GM23338 (cell line): ENCODE measurements at regions not wholly inside any gene's neighbourhood (a gene's known extent, or its start where the extent isn't known, plus 50 kb on each side); places are given as distances from the start of the nearest gene placed in this dataset.

ENCODE experiments used
- ATAC-seq: fragments of 200-7000 bp; cut with Tn5 transposase; 3 replicates; pipeline ENCODE4 v1.9.1; 2020
- DNase-seq: peaks from one replicate; pipeline ENCODE4 v3.0.0-alpha.2; 2015; ENCODE audit warnings: low spot score
- H2AFZ ChIP-seq: fragments of 200-600 bp; sonication (generic); 2 replicates; pipeline ENCODE4 v1.8.0; 2016; ENCODE audit warnings: antibody characterized with exemption, mild to moderate bottlenecking, moderate library complexity
- H3F3A ChIP-seq: fragments of 200-600 bp; sonication (generic); replicated peaks from 2 replicates; pipeline ENCODE4 v1.8.0; 2017; ENCODE audit warnings: antibody characterized with exemption, mixed run types, low read depth
- H3K27ac ChIP-seq: fragments of 200-600 bp; sonication (generic); 2 replicates; pipeline ENCODE4 v1.6.1; 2016; ENCODE audit warnings: low read depth
- H3K27me3 ChIP-seq: fragments of 200-600 bp; sonication (generic); 2 replicates; pipeline ENCODE4 v1.8.0; 2016; ENCODE audit warnings: mild to moderate bottlenecking, mixed run types, moderate library complexity; ENCODE audit not compliant: insufficient read depth
- H3K36me3 ChIP-seq: fragments of 200-600 bp; sonication (generic); 2 replicates; pipeline ENCODE4 v1.8.0; 2016; ENCODE audit warnings: mild to moderate bottlenecking; ENCODE audit not compliant: insufficient read depth
- H3K4me1 ChIP-seq: fragments of 200-600 bp; sonication (generic); 2 replicates; pipeline ENCODE4 v1.8.0; 2016; ENCODE audit warnings: mild to moderate bottlenecking, moderate library complexity; ENCODE audit not compliant: insufficient read depth
- H3K4me2 ChIP-seq: fragments of 200-600 bp; sonication (generic); 2 replicates; pipeline ENCODE4 v1.7.1; 2017; ENCODE audit warnings: mixed run types
- H3K4me3 ChIP-seq: fragments of 200-600 bp; sonication (generic); 2 replicates; pipeline ENCODE4 v1.6.1; 2016; ENCODE audit warnings: mixed run types
- H3K79me2 ChIP-seq: fragments of 200-600 bp; sonication (generic); replicated peaks from 2 replicates; pipeline ENCODE4 v1.8.0; 2017; ENCODE audit warnings: mild to moderate bottlenecking; ENCODE audit not compliant: insufficient read depth
- H3K9me2 ChIP-seq: fragments of 200-600 bp; sonication (generic); 2 replicates; pipeline ENCODE4 v1.8.0; 2017; ENCODE audit not compliant: insufficient read depth
- H4K20me1 ChIP-seq: fragments of 200-600 bp; sonication (generic); replicated peaks from 2 replicates; pipeline ENCODE4 v1.8.0; 2017; ENCODE audit warnings: mild to moderate bottlenecking; ENCODE audit not compliant: insufficient read depth
- H3K27ac Mint-ChIP-seq: 2 replicates; pipeline ENCODE4 v1.8.0; 2020; ENCODE audit warnings: inconsistent platforms, mild to moderate bottlenecking, moderate library complexity, mixed read lengths
- H3K27me3 Mint-ChIP-seq: 3 replicates; pipeline ENCODE4 v1.8.0; 2022; ENCODE audit warnings: low read depth, mild to moderate bottlenecking, moderate library complexity, mixed read lengths, inconsistent platforms; ENCODE audit not compliant: insufficient read depth, poor library complexity
- H3K36me3 Mint-ChIP-seq: 3 replicates; pipeline ENCODE4 v1.8.0; 2021; ENCODE audit warnings: low read depth, mild to moderate bottlenecking, inconsistent platforms, moderate library complexity, mixed read lengths
- H3K4me1 Mint-ChIP-seq: 3 replicates; pipeline ENCODE4 v1.8.0; 2020; ENCODE audit warnings: mild to moderate bottlenecking, inconsistent platforms, mixed read lengths
- H3K4me3 Mint-ChIP-seq: 3 replicates; pipeline ENCODE4 v1.8.0; 2021; ENCODE audit warnings: moderate library complexity, mild to moderate bottlenecking, inconsistent platforms, mixed read lengths
- H3K9me3 Mint-ChIP-seq: 3 replicates; pipeline ENCODE4 v1.8.0; 2020; ENCODE audit warnings: moderate library complexity, mild to moderate bottlenecking, inconsistent platforms, mixed read lengths
- CREB1 ChIP-seq: fragments of 250-450 bp; sonication (Bioruptor Pico); IDR thresholded peaks from 2 replicates; pipeline ENCODE4 v1.5.0; 2020; ENCODE audit warnings: low read depth, mild to moderate bottlenecking, moderate library complexity
- EZH2 ChIP-seq: fragments of 200-600 bp; sonication (generic); IDR thresholded peaks from one replicate; pipeline ENCODE4 v1.8.0; 2017; ENCODE audit warnings: antibody characterized with exemption, mild to moderate bottlenecking, low read depth; ENCODE audit not compliant: unreplicated experiment
- EZH2phosphoT487 ChIP-seq: fragments of 200-600 bp; sonication (generic); IDR thresholded peaks from one replicate; pipeline ENCODE4 v1.8.1; 2018; ENCODE audit warnings: antibody characterized with exemption; ENCODE audit not compliant: unreplicated experiment
- JUNB ChIP-seq: IDR thresholded peaks from one replicate; pipeline ENCODE4 v1.6.1; 2016; ENCODE audit warnings: antibody characterized with exemption; ENCODE audit not compliant: unreplicated experiment
- NANOG ChIP-seq: IDR thresholded peaks from 2 replicates; pipeline ENCODE4 v1.6.1; 2016; ENCODE audit warnings: antibody characterized with exemption, borderline replicate concordance
- POLR2AphosphoS5 ChIP-seq: IDR thresholded peaks from 2 replicates; pipeline ENCODE4 v1.6.1; 2016; ENCODE audit warnings: antibody characterized with exemption, low read depth
- STAT1 ChIP-seq: IDR thresholded peaks from one replicate; pipeline ENCODE4 v1.6.1; 2016; ENCODE audit warnings: antibody characterized with exemption; ENCODE audit not compliant: unreplicated experiment
- ZNF114 ChIP-seq: fragments of 250-450 bp; sonication (Bioruptor Pico); IDR thresholded peaks from 2 replicates; pipeline ENCODE4 v1.5.0; 2020; ENCODE audit warnings: mild to moderate bottlenecking, moderate library complexity
- ZNF331 ChIP-seq: fragments of 250-450 bp; sonication (Bioruptor Pico); IDR thresholded peaks from 2 replicates; pipeline ENCODE4 v1.5.0; 2020; ENCODE audit warnings: low read depth, mild to moderate bottlenecking, moderate library complexity
- TF ChIP-seq, protein P1 (sequence below): fragments of 250-450 bp; sonication (Bioruptor Pico); IDR thresholded peaks from 2 replicates; pipeline ENCODE4 v1.5.0; 2020; ENCODE audit warnings: mild to moderate bottlenecking, moderate library complexity
- TF ChIP-seq, protein P2 (sequence below): IDR thresholded peaks from 2 replicates; pipeline ENCODE4 v1.6.1; 2016; ENCODE audit warnings: antibody characterized with exemption
- TF ChIP-seq, protein P3 (sequence below), 2 experiments: fragments of 200-600 bp in 1 of 2; sonication (generic) in 1 of 2; conservative IDR thresholded peaks; 2 replicates each; pipeline versions ENCODE4 v1.5.1 to v1.6.1; 2016 to 2017; ENCODE audit warnings: antibody characterized with exemption in 2 of 2, low read depth in 2 of 2, mild to moderate bottlenecking in 2 of 2, moderate library complexity in 1 of 2

DNA sequence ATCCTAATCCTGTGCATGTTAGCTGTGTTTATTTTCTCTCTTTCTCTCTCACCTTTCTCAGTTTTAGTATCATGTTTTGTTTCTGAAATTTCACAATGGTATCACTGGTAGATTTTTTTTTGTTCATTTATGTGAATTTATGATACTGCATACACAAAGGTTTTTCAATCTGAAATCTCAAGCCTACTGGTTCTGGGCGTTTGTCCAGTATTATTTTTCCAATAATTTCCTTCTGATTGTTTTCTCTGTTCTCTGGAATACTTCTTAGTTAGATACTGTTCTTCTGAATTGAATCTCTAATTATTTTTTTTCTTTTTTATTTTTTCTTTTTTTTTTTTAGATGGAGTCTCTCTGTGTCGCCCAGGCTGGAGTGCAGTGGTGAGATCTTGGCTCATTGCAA, 96.2 kb upstream of the TMEM72 start:
- Histone ChIP-seq H3K4me2 (no peak overlapping the region), H3F3A (no peaks in the 10 kb centered on the region), H3K27me3 (no peaks in the 10 kb centered on the region), H3K79me2 (no peaks in the 10 kb centered on the region), H3K4me3 (no peak overlapping the region), H3K27ac (no peak overlapping the region), H3K4me1 (no peaks in the 10 kb centered on the region), H4K20me1 (no peaks in the 10 kb centered on the region), H3K9me2 (0 out of 2 replicates have a peak, but pooled peaks cover 6% of the 10 kb centered on the region), H3K36me3 (no peaks in the 10 kb centered on the region), H2AFZ (no peak overlapping the region)
- Mint-ChIP-seq H3K27me3 (peaks cover 5% of the 10 kb centered on the region), H3K4me1 (peaks cover 11% of the 10 kb centered on the region), H3K36me3 (peaks cover 5% of the 10 kb centered on the region; the same call in 2 of the 3 replicates), H3K9me3 (peaks cover 8% of the 10 kb centered on the region), H3K4me3 (no peak overlapping the region), H3K27ac (no peak overlapping the region)
- no peak for DNase-seq
- ATAC-seq: no peak
- TF ChIP-seq STAT1 (no peak), POLR2AphosphoS5 (no peak), CREB1 (no peak), ZNF114 (CRISPR knock-in tag) (no peak), JUNB (no peak), EZH2phosphoT487 (no peak), NANOG (no peak), ZNF331 (no peak), EZH2 (no peak)
- TF ChIP-seq, protein P1, sequence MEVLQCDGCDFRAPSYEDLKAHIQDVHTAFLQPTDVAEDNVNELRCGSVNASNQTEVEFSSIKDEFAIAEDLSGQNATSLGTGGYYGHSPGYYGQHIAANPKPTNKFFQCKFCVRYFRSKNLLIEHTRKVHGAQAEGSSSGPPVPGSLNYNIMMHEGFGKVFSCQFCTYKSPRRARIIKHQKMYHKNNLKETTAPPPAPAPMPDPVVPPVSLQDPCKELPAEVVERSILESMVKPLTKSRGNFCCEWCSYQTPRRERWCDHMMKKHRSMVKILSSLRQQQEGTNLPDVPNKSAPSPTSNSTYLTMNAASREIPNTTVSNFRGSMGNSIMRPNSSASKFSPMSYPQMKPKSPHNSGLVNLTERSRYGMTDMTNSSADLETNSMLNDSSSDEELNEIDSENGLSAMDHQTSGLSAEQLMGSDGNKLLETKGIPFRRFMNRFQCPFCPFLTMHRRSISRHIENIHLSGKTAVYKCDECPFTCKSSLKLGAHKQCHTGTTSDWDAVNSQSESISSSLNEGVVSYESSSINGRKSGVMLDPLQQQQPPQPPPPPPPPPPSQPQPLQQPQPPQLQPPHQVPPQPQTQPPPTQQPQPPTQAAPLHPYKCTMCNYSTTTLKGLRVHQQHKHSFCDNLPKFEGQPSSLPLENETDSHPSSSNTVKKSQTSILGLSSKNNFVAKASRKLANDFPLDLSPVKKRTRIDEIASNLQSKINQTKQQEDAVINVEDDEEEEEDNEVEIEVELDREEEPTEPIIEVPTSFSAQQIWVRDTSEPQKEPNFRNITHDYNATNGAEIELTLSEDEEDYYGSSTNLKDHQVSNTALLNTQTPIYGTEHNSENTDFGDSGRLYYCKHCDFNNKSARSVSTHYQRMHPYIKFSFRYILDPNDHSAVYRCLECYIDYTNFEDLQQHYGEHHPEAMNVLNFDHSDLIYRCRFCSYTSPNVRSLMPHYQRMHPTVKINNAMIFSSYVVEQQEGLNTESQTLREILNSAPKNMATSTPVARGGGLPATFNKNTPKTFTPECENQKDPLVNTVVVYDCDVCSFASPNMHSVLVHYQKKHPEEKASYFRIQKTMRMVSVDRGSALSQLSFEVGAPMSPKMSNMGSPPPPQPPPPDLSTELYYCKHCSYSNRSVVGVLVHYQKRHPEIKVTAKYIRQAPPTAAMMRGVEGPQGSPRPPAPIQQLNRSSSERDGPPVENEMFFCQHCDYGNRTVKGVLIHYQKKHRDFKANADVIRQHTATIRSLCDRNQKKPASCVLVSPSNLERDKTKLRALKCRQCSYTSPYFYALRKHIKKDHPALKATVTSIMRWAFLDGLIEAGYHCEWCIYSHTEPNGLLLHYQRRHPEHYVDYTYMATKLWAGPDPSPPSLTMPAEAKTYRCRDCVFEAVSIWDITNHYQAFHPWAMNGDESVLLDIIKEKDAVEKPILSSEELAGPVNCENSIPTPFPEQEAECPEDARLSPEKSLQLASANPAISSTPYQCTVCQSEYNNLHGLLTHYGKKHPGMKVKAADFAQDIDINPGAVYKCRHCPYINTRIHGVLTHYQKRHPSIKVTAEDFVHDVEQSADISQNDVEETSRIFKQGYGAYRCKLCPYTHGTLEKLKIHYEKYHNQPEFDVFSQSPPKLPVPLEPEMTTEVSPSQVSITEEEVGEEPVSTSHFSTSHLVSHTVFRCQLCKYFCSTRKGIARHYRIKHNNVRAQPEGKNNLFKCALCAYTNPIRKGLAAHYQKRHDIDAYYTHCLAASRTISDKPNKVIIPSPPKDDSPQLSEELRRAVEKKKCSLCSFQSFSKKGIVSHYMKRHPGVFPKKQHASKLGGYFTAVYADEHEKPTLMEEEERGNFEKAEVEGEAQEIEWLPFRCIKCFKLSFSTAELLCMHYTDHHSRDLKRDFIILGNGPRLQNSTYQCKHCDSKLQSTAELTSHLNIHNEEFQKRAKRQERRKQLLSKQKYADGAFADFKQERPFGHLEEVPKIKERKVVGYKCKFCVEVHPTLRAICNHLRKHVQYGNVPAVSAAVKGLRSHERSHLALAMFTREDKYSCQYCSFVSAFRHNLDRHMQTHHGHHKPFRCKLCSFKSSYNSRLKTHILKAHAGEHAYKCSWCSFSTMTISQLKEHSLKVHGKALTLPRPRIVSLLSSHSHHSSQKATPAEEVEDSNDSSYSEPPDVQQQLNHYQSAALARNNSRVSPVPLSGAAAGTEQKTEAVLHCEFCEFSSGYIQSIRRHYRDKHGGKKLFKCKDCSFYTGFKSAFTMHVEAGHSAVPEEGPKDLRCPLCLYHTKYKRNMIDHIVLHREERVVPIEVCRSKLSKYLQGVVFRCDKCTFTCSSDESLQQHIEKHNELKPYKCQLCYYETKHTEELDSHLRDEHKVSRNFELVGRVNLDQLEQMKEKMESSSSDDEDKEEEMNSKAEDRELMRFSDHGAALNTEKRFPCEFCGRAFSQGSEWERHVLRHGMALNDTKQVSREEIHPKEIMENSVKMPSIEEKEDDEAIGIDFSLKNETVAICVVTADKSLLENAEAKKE: no peak
- TF ChIP-seq, protein P2, sequence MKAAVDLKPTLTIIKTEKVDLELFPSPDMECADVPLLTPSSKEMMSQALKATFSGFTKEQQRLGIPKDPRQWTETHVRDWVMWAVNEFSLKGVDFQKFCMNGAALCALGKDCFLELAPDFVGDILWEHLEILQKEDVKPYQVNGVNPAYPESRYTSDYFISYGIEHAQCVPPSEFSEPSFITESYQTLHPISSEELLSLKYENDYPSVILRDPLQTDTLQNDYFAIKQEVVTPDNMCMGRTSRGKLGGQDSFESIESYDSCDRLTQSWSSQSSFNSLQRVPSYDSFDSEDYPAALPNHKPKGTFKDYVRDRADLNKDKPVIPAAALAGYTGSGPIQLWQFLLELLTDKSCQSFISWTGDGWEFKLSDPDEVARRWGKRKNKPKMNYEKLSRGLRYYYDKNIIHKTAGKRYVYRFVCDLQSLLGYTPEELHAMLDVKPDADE: no peak
- TF ChIP-seq, protein P3, sequence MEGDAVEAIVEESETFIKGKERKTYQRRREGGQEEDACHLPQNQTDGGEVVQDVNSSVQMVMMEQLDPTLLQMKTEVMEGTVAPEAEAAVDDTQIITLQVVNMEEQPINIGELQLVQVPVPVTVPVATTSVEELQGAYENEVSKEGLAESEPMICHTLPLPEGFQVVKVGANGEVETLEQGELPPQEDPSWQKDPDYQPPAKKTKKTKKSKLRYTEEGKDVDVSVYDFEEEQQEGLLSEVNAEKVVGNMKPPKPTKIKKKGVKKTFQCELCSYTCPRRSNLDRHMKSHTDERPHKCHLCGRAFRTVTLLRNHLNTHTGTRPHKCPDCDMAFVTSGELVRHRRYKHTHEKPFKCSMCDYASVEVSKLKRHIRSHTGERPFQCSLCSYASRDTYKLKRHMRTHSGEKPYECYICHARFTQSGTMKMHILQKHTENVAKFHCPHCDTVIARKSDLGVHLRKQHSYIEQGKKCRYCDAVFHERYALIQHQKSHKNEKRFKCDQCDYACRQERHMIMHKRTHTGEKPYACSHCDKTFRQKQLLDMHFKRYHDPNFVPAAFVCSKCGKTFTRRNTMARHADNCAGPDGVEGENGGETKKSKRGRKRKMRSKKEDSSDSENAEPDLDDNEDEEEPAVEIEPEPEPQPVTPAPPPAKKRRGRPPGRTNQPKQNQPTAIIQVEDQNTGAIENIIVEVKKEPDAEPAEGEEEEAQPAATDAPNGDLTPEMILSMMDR (conservative IDR thresholded peaks at IDR 0.05; ENCODE audit: low read depth in 2 of 2): no peak
